ENCODE measurements at regions not wholly inside any gene's neighbourhood (a gene's known extent, or its start where the extent isn't known, plus 50 kb on each side); places are given as distances from the start of the nearest gene placed in this dataset.

- no peak for TF ChIP-seq CTCF (IDR thresholded peaks at IDR 0.05; ENCODE audit: low read depth, low read length)
- H3K9me3 ChIP-seq (ENCODE audit: control insufficient read depth, insufficient read depth, low read length), result peaks cover 26% of the 10 kb centered on the region
- no peaks in the 10 kb centered on the region for H3K27me3 ChIP-seq (ENCODE audit: control insufficient read depth, insufficient read depth, low read length)
- H3K4me3 ChIP-seq (ENCODE audit: low read depth, low read length), result no peak overlapping the region
- no peak overlapping the region for H3K27ac ChIP-seq (ENCODE audit: low read depth, low read length)
- CTCF ChIA-PET, result no interaction called here
- DNase-seq (ENCODE audit: low read depth, low spot score), result no peak
- POLR2A ChIA-PET, result no interaction called here
Measured at GRCh38 chr6:169880516-169880915, 129.1 kb downstream of the ERMARD start.

- H3K4me3 ChIP-seq (ENCODE audit: low read depth, low read length), result no peak overlapping the region
- POLR2A ChIA-PET, result no interaction called here
- DNase-seq (ENCODE audit: low read depth, low spot score), result no peak
- no peaks in the 10 kb centered on the region for H3K27me3 ChIP-seq (ENCODE audit: control insufficient read depth, insufficient read depth, low read length)
- CTCF ChIA-PET, result no interaction called here
- TF ChIP-seq CTCF (IDR thresholded peaks at IDR 0.05; ENCODE audit: low read depth, low read length), result no peak
- H3K9me3 ChIP-seq (ENCODE audit: control insufficient read depth, insufficient read depth, low read length), result peaks cover 50% of the 10 kb centered on the region
- no peak overlapping the region for H3K27ac ChIP-seq (ENCODE audit: low read depth, low read length)
Measured at GRCh38 chr6:169869301-169869700, 117.9 kb downstream of the ERMARD start.

- ChIA-PET POLR2A (no interaction called here), CTCF (no interaction called here)
- no peak overlapping the region for H3K4me3 ChIP-seq (ENCODE audit: low read depth, low read length)
- no peak for DNase-seq (ENCODE audit: low read depth, low spot score)
- H3K9me3 ChIP-seq (ENCODE audit: control insufficient read depth, insufficient read depth, low read length), result peaks cover 58% of the 10 kb centered on the region
- H3K27me3 ChIP-seq (ENCODE audit: control insufficient read depth, insufficient read depth, low read length), result no peaks in the 10 kb centered on the region
- TF ChIP-seq CTCF (IDR thresholded peaks at IDR 0.05; ENCODE audit: low read depth, low read length), result no peak
- no peak overlapping the region for H3K27ac ChIP-seq (ENCODE audit: low read depth, low read length)
Measured at GRCh38 chr6:169868458-169868857, 117.0 kb downstream of the ERMARD start.

GRCh38 chr6:169867751-169868191 lies 116.3 kb downstream of the ERMARD start:
- peaks cover 64% of the 10 kb centered on the region for H3K9me3 ChIP-seq (ENCODE audit: control insufficient read depth, insufficient read depth, low read length)
- no peak overlapping the region for H3K27ac ChIP-seq (ENCODE audit: low read depth, low read length)
- ChIA-PET POLR2A (no interaction called here), CTCF (no interaction called here)
- no peak overlapping the region for H3K4me3 ChIP-seq (ENCODE audit: low read depth, low read length)
- DNase-seq (ENCODE audit: low read depth, low spot score), result no peak
- no peak for TF ChIP-seq CTCF (IDR thresholded peaks at IDR 0.05; ENCODE audit: low read depth, low read length)
- no peaks in the 10 kb centered on the region for H3K27me3 ChIP-seq (ENCODE audit: control insufficient read depth, insufficient read depth, low read length)

- ChIA-PET CTCF (no interaction called here), POLR2A (no interaction called here)
- Histone ChIP-seq H3K27me3 (ENCODE audit: control insufficient read depth, insufficient read depth, low read length) (no peaks in the 10 kb centered on the region), H3K27ac (ENCODE audit: low read depth, low read length) (no peak overlapping the region), H3K4me3 (ENCODE audit: low read depth, low read length) (no peak overlapping the region), H3K9me3 (ENCODE audit: control insufficient read depth, insufficient read depth, low read length) (peaks cover 72% of the 10 kb centered on the region)
- DNase-seq (ENCODE audit: low read depth, low spot score), result no peak
- TF ChIP-seq CTCF (IDR thresholded peaks at IDR 0.05; ENCODE audit: low read depth, low read length), result no peak
Measured at GRCh38 chr6:169866668-169867521, 115.5 kb downstream of the ERMARD start.
